Tibial nerve (tissue), 4 donors: ENCODE measurements at regions not wholly inside any gene's neighbourhood (a gene's known extent, or its start where the extent isn't known, plus 50 kb on each side); places are given as distances from the start of the nearest gene placed in this dataset.

Source experiments
- EP300 ChIP-seq, 2 donors: sonication (generic); formaldehyde crosslinking; IDR thresholded peaks; one replicate each; pipeline ENCODE4 v1.6.1; 2017; ENCODE audit warnings: antibody characterized with exemption in 2 of 2, mild to moderate bottlenecking in 1 of 2
- POLR2A ChIP-seq, 2 donors: fragments of 450-650 bp; IDR thresholded peaks; one replicate each; pipeline ENCODE4 v1.6.1; 2017; ENCODE audit warnings: antibody characterized with exemption in 2 of 2, mild to moderate bottlenecking in 2 of 2, moderate library complexity in 2 of 2
- TF ChIP-seq, protein P1 (sequence below), 5 experiments: fragments of 200-600 bp in 3 of 5; fragments of 450-650 bp in 2 of 5; sonication (generic) in 3 of 5; IDR thresholded peaks; one replicate each; pipeline ENCODE4 v1.5.1; 2016 to 2019; ENCODE audit warnings: antibody characterized with exemption in 5 of 5, mild to moderate bottlenecking in 3 of 5, moderate library complexity in 2 of 5

- TF ChIP-seq, protein P1, sequence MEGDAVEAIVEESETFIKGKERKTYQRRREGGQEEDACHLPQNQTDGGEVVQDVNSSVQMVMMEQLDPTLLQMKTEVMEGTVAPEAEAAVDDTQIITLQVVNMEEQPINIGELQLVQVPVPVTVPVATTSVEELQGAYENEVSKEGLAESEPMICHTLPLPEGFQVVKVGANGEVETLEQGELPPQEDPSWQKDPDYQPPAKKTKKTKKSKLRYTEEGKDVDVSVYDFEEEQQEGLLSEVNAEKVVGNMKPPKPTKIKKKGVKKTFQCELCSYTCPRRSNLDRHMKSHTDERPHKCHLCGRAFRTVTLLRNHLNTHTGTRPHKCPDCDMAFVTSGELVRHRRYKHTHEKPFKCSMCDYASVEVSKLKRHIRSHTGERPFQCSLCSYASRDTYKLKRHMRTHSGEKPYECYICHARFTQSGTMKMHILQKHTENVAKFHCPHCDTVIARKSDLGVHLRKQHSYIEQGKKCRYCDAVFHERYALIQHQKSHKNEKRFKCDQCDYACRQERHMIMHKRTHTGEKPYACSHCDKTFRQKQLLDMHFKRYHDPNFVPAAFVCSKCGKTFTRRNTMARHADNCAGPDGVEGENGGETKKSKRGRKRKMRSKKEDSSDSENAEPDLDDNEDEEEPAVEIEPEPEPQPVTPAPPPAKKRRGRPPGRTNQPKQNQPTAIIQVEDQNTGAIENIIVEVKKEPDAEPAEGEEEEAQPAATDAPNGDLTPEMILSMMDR (IDR thresholded peaks at IDR 0.05): no peak
- TF ChIP-seq POLR2A (IDR thresholded peaks at IDR 0.05) (no peak), EP300 (IDR thresholded peaks at IDR 0.05) (no peak)
Measured at GRCh38 chr18:27789406-27789805, 387.5 kb downstream of the CDH2 start.
